ENCODE measurements at regions not wholly inside any gene's neighbourhood (a gene's known extent, or its start where the extent isn't known, plus 50 kb on each side); places are given as distances from the start of the nearest gene placed in this dataset.

DNA sequence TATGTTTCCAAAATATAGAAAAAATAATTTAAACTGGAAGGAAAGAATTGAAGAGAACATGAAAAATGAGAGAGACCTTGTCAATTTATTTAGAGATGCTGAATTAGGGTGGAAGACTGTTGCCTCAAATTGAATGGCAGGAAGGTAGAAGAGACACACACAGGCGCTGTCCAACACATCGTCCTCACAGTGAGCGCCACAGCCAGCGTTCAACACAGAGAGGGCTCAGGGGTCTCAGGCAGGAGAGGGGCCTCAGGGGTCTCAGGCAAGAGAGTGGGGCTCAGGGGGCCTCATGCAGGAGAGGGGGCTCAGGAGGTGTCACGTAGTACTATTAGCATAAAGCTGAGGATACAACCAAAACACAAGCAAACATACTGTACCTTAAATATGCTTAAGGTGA, 65.7 kb downstream of the TMEM18 start:
- WGBS (ENCODE audit: low lambda C conversion rate): 5% methylated on average over 5 of the region's 5 CpGs
- POLR2A ChIA-PET: no interaction called here
- TF ChIP-seq, protein P1, sequence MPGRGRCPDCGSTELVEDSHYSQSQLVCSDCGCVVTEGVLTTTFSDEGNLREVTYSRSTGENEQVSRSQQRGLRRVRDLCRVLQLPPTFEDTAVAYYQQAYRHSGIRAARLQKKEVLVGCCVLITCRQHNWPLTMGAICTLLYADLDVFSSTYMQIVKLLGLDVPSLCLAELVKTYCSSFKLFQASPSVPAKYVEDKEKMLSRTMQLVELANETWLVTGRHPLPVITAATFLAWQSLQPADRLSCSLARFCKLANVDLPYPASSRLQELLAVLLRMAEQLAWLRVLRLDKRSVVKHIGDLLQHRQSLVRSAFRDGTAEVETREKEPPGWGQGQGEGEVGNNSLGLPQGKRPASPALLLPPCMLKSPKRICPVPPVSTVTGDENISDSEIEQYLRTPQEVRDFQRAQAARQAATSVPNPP (CRISPR knock-in tag; IDR thresholded peaks at IDR 0.05): no peak
- TF ChIP-seq, protein P2, sequence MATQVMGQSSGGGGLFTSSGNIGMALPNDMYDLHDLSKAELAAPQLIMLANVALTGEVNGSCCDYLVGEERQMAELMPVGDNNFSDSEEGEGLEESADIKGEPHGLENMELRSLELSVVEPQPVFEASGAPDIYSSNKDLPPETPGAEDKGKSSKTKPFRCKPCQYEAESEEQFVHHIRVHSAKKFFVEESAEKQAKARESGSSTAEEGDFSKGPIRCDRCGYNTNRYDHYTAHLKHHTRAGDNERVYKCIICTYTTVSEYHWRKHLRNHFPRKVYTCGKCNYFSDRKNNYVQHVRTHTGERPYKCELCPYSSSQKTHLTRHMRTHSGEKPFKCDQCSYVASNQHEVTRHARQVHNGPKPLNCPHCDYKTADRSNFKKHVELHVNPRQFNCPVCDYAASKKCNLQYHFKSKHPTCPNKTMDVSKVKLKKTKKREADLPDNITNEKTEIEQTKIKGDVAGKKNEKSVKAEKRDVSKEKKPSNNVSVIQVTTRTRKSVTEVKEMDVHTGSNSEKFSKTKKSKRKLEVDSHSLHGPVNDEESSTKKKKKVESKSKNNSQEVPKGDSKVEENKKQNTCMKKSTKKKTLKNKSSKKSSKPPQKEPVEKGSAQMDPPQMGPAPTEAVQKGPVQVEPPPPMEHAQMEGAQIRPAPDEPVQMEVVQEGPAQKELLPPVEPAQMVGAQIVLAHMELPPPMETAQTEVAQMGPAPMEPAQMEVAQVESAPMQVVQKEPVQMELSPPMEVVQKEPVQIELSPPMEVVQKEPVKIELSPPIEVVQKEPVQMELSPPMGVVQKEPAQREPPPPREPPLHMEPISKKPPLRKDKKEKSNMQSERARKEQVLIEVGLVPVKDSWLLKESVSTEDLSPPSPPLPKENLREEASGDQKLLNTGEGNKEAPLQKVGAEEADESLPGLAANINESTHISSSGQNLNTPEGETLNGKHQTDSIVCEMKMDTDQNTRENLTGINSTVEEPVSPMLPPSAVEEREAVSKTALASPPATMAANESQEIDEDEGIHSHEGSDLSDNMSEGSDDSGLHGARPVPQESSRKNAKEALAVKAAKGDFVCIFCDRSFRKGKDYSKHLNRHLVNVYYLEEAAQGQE (IDR thresholded peaks at IDR 0.05; ENCODE audit: borderline replicate concordance in 1 of 2, low read depth in 1 of 2, low read length in 2 of 2): peak; percentile 7 to 75
- CTCF ChIA-PET (ENCODE audit: low intra/inter-chr PET ratio, low total read pairs): no interaction called here
- Histone ChIP-seq H3K27ac (ENCODE audit: extremely low read length, insufficient read depth, low read length) (no peak overlapping the region), H3K9me3 (ENCODE audit: low read length) (no peaks in the 10 kb centered on the region), H3K27me3 (ENCODE audit: control insufficient read depth in 1 of 2, insufficient read depth in 2 of 2, low read length in 2 of 2) (peaks cover 3 to 39% of the 10 kb centered on the region in 2 experiments; a peak in 4 of 5 replicates), H2AFZ (ENCODE audit: low read length) (no peak overlapping the region), H3K79me2 (ENCODE audit: insufficient read depth, low read length) (no peaks in the 10 kb centered on the region), H3K4me3 (replicated peaks in 1 of 3; ENCODE audit: insufficient read depth in 1 of 3, low read depth in 2 of 3, low read length in 3 of 3) (no peak overlapping the region), H3K4me2 (ENCODE audit: low read depth, low read length) (no peak overlapping the region), H4K20me1 (ENCODE audit: insufficient read depth, low read length) (no peaks in the 10 kb centered on the region), H3K36me3 (replicated peaks in 1 of 2; ENCODE audit: control insufficient read depth in 1 of 2, insufficient read depth in 2 of 2, low read length in 2 of 2) (no peaks in the 10 kb centered on the region), H3K9ac (ENCODE audit: insufficient read depth, low read depth, low read length) (no peak overlapping the region), H3K4me1 (ENCODE audit: insufficient read depth, low read length) (no peaks in the 10 kb centered on the region)
- in situ Hi-C loops (cut with HindIII; ENCODE audit: extremely low pct_ligation_motif_present, low pct_unique_long_range_greater_than_20kb): no loop called here
- intact Hi-C loops (cut with micrococcal nuclease; ENCODE audit: unreplicated experiment): no loop called here
- no TSS peak for BruUV-seq (replicated peaks)
- FAIRE-seq (no peak), ATAC-seq (no peak), DNase-seq (ENCODE audit: low spot score) (no peak)

DNA sequence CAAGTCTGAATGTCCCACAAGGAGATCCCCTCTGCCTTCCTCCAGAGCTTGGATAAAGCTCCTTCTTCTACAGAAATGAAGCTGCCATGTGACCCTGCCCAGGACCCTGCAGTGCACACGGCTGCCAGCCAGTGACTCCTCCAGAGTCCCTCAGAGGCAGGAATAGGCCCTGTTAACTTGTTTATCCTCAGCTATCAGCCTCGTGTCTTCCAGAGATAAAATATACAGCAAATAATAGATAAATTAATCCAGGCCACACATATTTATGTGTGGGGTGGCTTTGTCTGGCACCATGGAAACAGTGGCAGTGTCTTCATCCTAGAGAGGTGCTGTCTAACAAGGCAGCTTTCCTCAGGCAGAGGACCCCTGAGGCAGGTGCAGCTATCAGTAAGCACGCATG, 66.7 kb downstream of the TMEM18 start:
- CTCF ChIA-PET (ENCODE audit: low intra/inter-chr PET ratio, low total read pairs): no interaction called here
- FAIRE-seq: no peak
- POLR2A ChIA-PET: no interaction called here
- Histone ChIP-seq H3K9me3 (ENCODE audit: low read length) (no peaks in the 10 kb centered on the region), H3K4me3 (replicated peaks in 1 of 3; ENCODE audit: insufficient read depth in 1 of 3, low read depth in 2 of 3, low read length in 3 of 3) (no peak overlapping the region), H3K36me3 (replicated peaks in 1 of 2; ENCODE audit: control insufficient read depth in 1 of 2, insufficient read depth in 2 of 2, low read length in 2 of 2) (no peaks in the 10 kb centered on the region), H2AFZ (ENCODE audit: low read length) (no peak overlapping the region), H3K79me2 (ENCODE audit: insufficient read depth, low read length) (no peaks in the 10 kb centered on the region), H3K4me1 (ENCODE audit: insufficient read depth, low read length) (no peaks in the 10 kb centered on the region), H3K4me2 (ENCODE audit: low read depth, low read length) (no peak overlapping the region), H3K9ac (ENCODE audit: insufficient read depth, low read depth, low read length) (no peak overlapping the region), H3K27me3 (ENCODE audit: control insufficient read depth in 1 of 2, insufficient read depth in 2 of 2, low read length in 2 of 2) (peaks cover 3 to 45% of the 10 kb centered on the region in 2 experiments; a peak in 4 of 5 replicates), H4K20me1 (ENCODE audit: insufficient read depth, low read length) (no peaks in the 10 kb centered on the region), H3K27ac (ENCODE audit: extremely low read length, insufficient read depth, low read length) (no peak overlapping the region)
- in situ Hi-C loops (cut with HindIII; ENCODE audit: extremely low pct_ligation_motif_present, low pct_unique_long_range_greater_than_20kb) (no loop called here), intact Hi-C loops (cut with micrococcal nuclease; ENCODE audit: unreplicated experiment) (no loop called here)
- TF ChIP-seq PHF20 (CRISPR knock-in tag; IDR thresholded peaks at IDR 0.05) (no peak), KMT2A (CRISPR knock-in tag; IDR thresholded peaks at IDR 0.05) (no peak), KAT7 (CRISPR knock-in tag; IDR thresholded peaks at IDR 0.05; ENCODE audit: borderline replicate concordance) (no peak), ARNTL (CRISPR knock-in tag; IDR thresholded peaks at IDR 0.05) (no peak), ARNT2 (CRISPR knock-in tag; IDR thresholded peaks at IDR 0.05; ENCODE audit: low read depth) (no peak)
- TF ChIP-seq, protein P3, sequence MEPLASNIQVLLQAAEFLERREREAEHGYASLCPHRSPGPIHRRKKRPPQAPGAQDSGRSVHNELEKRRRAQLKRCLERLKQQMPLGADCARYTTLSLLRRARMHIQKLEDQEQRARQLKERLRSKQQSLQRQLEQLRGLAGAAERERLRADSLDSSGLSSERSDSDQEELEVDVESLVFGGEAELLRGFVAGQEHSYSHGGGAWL (CRISPR knock-in tag; IDR thresholded peaks at IDR 0.05): no peak
- TF ChIP-seq, protein P4, sequence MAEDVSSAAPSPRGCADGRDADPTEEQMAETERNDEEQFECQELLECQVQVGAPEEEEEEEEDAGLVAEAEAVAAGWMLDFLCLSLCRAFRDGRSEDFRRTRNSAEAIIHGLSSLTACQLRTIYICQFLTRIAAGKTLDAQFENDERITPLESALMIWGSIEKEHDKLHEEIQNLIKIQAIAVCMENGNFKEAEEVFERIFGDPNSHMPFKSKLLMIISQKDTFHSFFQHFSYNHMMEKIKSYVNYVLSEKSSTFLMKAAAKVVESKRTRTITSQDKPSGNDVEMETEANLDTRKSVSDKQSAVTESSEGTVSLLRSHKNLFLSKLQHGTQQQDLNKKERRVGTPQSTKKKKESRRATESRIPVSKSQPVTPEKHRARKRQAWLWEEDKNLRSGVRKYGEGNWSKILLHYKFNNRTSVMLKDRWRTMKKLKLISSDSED (CRISPR knock-in tag; IDR thresholded peaks at IDR 0.05): no peak
- BruUV-seq (replicated peaks): no TSS peak
- WGBS (ENCODE audit: low lambda C conversion rate): 8% methylated on average over 2 of the region's 3 CpGs
- DNase-seq (ENCODE audit: low spot score): no peak
- ATAC-seq: no peak

Measured in HepG2 (cell line).